Stimulated activated CD4-positive, alpha-beta T cell treated with anti-CD3 and anti-CD28 coated beads, TNF-alpha, amount 100 ng/mL, for 1 hour (primary cell): ENCODE measurements at regions not wholly inside any gene's neighbourhood (a gene's known extent, or its start where the extent isn't known, plus 50 kb on each side); places are given as distances from the start of the nearest gene placed in this dataset.

Experiments
- DNase-seq, 3 donors: peaks; one replicate each; pipeline ENCODE4 v3.0.0-alpha.2; 2020; ENCODE audit warnings: low read depth in 3 of 3, low spot score in 1 of 3

- DNase-seq = no peak
Measured at GRCh38 chr6:87909849-87910248, 137.8 kb upstream of the SPACA1 start.

GRCh38 chr6:87908978-87909811, 138.4 kb upstream of the SPACA1 start:
- no peak for DNase-seq

DNA sequence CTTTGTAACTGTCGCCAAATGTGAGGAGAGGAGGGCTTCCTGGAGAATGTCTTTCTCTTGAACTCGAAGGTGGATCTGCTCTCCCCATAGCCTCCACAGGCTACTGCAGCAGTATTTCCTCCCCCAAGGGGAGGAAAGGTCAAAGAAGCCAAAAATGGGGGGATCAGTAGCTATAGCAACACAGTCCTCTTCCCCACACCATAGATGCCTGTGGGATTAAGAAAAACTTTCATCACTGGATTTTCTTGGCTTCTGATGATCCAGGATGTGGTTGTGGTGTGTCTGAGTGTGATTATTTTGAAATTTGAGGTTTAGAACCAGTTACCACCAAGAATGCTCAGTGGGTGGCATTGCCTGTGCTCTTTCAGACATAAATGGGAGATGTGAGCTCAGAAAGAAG, 140.1 kb upstream of the SPACA1 start:
- DNase-seq = no peak

DNA sequence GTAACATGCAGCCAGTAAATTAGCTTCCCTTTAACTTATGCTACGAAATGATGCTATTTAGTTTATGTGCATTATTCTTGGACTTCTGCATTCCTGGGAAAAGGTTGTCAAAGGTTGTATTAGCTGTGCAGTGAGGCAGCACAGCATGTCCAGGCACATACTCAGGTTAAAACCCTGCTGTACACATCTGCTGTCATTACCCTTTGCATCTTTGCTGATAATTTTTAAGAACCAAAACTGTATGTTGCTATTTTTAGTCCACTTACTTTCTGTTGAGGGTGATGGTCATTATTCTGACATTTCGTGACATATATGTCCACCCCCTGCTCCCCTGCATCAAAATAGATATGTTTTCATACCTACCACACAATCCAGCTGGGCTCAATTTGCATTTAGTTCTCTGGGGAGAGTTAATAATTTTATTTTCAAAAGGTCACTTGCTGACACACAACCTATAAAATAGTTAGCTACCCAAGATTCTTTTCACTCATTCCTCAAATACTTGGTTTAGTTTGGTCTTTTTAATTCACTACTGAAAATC, 142.5 kb upstream of the SPACA1 start:
- DNase-seq = no peak

DNA sequence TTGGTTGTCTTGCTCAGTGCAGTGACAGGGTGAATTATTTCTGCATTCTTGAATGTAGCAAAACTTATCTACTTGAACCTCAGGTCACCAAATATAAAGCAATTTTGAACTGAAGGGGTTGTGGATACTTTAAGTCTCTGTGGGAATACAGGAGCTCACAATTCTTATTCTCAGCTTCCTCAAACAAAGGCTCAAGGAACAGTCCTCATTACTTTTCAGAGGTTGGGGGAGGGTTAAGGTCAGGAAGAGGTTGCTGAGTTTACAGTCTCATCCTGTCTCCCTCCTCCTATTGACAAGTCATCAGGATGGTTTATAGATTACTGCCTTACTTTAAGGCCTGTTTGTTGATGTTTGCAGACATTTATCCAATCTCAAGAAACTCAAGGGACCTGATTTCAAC, 143.6 kb upstream of the SPACA1 start:
- DNase-seq = no peak

GRCh38 chr6:87903323-87903722, 144.3 kb upstream of the SPACA1 start:
- DNase-seq = no peak

DNA sequence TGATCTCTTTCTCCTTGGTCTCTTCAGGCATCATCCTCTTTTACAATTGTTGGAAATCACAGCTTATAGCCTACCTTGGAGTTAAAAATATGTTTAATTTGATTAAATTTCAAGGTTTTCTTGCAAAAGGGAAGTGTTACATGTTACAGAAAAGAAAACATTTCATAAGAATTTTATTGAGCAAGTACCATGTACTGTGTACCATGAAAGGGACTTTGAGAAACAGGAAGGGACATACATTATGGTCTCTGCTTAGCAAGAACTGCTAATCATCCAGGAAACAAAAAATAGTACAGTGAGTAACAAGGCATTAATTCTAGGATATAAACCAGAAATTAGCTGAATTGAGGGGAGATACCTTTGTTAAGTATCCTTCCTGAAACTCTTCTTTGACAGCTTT, 145.3 kb upstream of the SPACA1 start:
- DNase-seq = no peak

GRCh38 chr6:87901613-87902012, 146.0 kb upstream of the SPACA1 start:
- no peak for DNase-seq

GRCh38 chr6:87900160-87900698, 147.4 kb upstream of the SPACA1 start:
- no peak for DNase-seq

- DNase-seq = no peak
Measured at GRCh38 chr6:87899499-87900147, 148.0 kb upstream of the SPACA1 start.

DNA sequence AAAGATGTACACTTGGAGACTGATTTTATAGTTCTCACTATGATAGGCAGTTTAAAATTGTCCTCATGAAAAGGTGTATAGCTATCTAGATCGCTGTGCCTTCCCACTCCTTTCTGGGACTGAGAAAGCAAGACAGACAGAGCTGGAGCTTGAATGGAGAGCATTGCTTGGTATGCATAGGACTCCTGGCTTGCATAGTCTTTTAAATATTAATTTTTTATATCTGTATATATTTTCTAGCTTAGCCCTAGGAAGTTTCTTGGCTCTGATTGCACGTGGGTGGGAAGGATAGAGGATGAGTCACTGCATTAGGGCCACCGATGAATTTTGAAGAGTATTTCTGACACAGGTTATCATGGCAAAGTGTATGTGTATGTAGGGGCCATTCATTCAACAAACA, 150.0 kb upstream of the SPACA1 start:
- DNase-seq = no peak

DNA sequence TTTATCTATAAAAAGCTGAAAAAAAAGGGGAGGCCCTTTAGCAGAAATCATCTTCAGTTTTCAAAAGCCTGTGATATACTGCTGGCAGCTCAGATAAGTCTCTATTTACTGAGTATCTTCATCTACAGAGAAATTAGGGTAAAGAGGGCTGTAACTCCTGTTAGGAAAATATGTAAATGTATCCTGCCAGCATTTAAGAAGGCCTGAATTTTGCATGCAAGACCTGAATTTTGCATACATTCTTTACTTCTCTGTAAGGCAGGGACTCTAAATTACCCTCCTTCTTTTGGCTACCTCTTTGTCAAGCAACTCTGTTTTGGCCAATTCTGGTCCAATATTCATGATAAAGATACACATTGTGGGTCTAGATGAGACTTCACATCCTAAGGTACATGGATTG, 150.6 kb upstream of the SPACA1 start:
- DNase-seq = no peak

- DNase-seq = no peak
Measured at GRCh38 chr6:87887266-87887665, 160.4 kb upstream of the SPACA1 start.

GRCh38 chr6:87884203-87884602, 163.4 kb upstream of the SPACA1 start:
- no peak for DNase-seq

DNA sequence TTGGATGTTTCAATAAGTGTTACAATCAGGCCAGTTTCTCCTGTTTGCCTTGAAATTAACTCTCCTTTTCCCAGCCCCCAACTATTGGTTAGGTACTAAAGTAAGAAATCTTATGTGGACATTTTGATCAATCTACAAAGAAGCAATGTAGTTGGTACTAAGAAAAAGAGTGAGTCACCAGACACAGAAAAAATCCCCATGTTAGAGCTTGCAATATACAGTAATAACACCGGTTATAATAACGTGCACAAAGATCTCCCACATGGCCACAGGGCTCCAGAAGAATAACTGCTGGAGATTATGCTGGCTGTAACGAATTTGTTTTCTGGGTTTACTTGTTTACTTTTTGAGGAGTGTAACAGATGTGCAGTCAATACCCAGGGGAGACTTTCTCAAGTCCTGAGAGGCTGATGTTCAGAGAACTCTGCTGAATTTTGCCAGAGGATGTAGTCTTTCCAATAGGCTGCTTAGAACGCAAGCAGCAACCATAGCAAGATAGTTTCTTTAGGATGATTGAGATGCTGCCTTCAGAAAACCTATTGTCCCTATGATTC, 166.2 kb upstream of the SPACA1 start:
- DNase-seq = no peak

DNA sequence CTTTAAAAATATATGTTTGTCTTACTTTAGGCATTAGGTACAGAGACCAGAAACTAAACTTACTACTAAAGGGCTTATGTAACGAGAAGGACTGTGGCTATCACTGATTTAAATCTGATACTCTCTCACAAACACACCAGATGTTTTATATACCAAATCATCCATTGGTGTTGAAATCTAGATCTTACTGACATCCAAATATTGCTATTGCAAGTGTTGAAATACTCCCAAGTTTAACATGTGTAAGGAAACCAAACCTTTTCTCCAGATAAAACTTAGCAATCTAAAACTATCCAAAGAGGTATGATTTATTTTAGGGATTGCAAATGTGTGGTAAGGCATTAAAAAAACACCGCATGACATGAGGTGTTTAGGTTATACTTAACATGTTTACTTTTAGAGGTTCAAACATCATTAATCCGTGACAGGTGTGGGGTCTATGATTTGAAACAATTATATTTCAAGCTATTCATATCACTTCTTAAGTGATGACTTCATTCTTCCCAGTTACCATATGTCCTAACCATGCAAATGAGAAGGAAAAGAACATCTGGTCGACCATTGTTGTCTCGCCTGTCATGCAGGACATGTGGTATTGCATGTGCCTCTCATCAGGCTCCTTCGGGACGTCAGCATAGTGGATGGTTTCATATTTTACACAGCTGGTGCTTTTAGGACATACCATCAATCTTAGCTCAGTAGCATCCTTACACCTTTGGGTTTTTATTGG, 168.3 kb upstream of the SPACA1 start:
- no peak for DNase-seq

GRCh38 chr6:87875781-87876180, 171.9 kb upstream of the SPACA1 start:
- DNase-seq = no peak

GRCh38 chr6:87873556-87873955, 171.5 kb upstream of the AKIRIN2 start:
- no peak for DNase-seq

DNA sequence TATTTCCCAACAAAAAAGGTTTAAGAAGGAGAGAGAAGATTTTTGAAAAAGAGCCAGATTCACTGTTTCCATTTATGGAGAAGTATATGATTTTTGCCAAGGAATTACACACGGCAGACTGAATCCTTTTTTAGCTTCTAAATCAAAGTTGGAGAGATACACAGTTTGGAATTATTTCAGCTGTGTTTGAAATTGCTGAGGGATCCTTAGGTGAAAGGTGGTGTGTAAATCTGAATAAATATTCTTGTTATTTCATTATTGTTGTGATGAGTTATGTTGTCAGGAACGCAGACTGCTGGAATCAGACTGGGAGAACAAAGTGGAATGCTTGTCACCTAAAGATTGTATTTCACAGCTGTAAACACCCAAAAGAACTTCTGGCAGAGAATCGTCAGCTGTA, 168.5 kb upstream of the AKIRIN2 start:
- DNase-seq = no peak

DNA sequence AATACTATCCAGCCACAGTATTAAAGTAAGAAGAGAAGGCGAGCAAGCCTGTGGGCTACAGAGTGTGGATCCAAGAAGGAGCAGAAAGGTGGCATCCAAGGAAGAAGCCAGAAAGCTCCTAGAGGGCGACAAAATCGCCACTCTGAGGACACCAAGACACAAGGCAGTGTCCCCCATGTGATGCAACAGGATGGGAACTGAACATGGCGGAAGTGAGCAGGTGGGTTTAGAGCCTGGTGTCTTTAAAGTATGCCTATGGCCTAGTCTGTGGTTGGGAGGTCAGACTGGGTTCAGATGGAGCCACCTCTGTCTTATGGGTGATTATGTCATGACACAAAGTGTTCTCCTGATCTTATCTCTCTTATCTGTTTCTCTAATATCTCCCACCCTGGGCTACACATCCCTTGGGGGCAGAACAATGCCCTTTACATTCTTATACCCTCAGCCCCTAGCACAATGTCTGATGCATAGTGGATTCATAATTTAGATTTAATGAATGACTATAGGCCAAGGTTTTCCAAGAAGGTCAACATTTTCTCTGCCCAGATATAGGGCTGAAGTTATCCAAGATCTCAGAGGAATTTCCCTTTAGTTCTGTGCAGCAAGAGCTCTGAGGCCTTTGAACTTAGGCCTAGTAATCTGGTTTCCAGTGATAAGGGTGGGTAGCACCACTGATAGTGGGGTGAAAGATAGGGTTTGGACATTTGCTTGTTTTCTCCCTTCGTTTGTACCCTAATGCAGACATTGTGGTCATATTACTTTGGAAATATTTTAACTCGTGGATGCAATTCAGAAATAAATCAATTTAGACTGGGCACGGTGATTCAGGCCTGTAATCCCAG, 167.3 kb upstream of the AKIRIN2 start:
- DNase-seq = no peak
